Right renal cortex interstitium (tissue), 3 donors: ENCODE measurements at regions not wholly inside any gene's neighbourhood (a gene's known extent, or its start where the extent isn't known, plus 50 kb on each side); places are given as distances from the start of the nearest gene placed in this dataset.

Experiments
- DNase-seq, 3 donors: peaks; one replicate each; pipeline ENCODE4 v3.0.0-alpha.2; 2013; ENCODE audit warnings: low read depth in 3 of 3, low spot score in 2 of 3

GRCh38 chr10:83037653-83038052, 1101.7 kb upstream of the GHITM start:
- no peak for DNase-seq

DNA sequence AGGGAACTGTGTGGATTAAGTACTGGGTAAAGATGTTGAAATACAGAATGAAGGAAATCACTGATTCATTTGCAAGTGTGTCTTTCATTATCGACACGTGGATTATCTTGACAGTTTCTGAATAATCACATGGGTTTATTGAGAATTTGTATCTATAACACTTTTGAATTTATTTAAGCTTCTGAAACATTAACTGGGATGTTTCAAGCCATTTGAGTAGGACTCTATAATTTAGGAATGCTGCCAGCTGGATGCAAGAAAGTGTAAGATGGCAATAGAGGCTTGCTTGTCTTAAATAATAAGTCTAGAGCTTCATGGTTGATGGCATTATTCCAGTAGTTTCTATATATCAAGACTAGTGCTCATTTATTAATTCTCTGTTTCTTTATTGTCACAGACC, 1100.7 kb upstream of the GHITM start:
- DNase-seq = no peak

- DNase-seq = no peak
Measured at GRCh38 chr10:83045731-83046130, 1093.6 kb upstream of the GHITM start.

DNA sequence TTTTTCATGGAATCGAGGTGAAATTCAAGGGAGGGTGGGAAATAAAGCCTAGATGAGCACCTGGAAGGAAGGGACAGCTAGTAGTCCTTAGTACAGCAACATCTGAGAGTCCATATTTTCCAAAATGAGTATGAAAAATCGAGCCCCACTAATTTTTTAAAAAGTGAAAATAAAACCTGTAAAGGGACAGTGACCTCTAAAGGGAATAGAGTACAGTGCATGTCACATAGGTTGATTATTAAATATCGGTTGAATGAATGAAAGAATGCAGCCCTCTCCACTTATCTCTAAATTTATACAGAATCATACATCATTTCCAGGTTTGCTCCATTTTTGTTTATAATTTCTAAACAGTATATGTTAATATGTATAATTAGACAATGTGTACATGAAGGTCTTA, 1088.5 kb upstream of the GHITM start:
- no peak for DNase-seq

DNA sequence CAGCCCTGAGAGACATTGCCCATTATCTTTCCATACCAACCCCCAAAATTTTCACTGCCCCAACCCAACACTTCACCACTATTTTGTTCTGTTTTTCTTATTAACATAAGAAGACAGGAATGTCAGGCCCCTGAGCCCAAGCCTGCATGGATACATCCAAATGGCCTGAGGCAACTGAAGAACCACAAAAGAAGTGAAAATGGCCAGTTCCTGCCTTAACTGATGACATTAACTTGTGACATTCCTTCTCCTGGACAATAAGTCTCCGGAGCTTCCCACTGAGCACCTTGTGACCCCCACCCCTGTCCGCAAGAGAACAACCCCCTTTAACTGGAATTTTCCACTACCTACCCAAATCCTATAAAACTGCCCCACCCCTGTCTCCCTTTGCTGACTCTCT, 1076.4 kb upstream of the GHITM start:
- no peak for DNase-seq

DNA sequence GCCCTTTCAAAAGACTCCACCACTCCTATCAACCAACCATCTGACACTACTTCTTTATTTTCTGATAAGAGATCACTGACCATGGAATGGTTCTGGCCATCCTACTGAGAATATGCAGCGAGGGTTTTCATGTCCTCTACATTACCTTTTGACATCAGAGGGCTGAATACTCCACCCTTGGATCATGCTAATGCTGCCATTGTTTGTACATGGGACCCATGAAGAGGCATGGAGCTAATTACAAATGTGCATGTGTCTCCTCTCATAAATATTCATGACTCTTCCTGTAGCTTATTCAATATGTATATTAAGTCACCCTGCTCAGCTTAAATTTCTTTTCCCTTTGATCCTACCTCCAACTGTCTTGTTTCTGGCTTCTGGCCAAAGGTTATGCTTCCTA, 1065.8 kb upstream of the GHITM start:
- no peak for DNase-seq

GRCh38 chr10:83075016-83075814, 1064.1 kb upstream of the GHITM start:
- peak; percentile 51 to 60 (median 55) for DNase-seq

DNA sequence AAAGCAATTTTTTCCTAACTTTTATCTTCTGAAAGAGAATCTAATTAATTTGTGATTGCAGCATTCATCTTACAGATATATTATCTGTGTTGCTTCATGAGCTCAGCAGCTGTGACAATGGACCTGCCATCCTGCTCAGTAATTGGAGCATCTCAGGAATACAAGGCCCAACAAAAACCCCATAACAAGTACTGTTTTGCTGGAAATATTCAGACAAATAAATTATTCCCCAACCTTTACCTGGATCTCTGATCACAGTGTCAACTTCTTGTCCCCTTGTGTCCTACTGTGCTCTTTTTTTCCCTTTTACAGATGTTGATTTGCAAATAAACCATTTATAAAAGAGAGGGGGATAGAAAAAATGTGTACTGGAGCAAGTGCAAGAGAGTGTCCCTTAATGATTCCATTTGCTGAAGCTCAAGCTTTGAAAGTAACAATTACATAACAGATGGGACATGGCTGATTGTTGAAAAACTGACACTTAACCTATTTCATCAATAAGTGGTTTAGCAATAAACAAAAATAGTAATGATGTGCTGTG, 1063.4 kb upstream of the GHITM start:
- peak in 1 of 3 donors; percentile 2 for DNase-seq

- no peak for DNase-seq
Measured at GRCh38 chr10:83076443-83076842, 1062.9 kb upstream of the GHITM start.

- no peak for DNase-seq
Measured at GRCh38 chr10:83078160-83078559, 1061.1 kb upstream of the GHITM start.

- no peak for DNase-seq
Measured at GRCh38 chr10:83078645-83079044, 1060.7 kb upstream of the GHITM start.

DNA sequence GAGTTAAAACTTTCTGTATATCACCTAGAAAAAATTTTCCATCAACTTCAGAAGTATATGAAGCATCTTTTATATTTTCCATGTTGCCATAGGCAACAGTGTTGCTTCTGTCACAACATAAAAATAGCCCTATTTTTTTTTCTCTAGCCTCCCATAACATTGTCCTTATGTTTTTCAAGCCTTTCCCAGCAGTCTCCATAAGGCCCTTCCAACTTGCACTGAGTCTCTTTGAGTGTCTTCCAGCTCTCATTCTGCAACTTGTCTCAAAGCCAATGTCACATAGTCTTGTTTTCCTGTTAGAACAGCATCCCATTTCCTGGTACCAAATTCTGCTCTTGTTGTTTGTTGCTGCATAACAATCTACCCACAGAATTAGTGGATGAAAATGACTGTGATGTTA, 1055.5 kb upstream of the GHITM start:
- DNase-seq = no peak

GRCh38 chr10:83089335-83089734, 1050.0 kb upstream of the GHITM start:
- no peak for DNase-seq

- DNase-seq = no peak
Measured at GRCh38 chr10:83104616-83105015, 1034.7 kb upstream of the GHITM start.

DNA sequence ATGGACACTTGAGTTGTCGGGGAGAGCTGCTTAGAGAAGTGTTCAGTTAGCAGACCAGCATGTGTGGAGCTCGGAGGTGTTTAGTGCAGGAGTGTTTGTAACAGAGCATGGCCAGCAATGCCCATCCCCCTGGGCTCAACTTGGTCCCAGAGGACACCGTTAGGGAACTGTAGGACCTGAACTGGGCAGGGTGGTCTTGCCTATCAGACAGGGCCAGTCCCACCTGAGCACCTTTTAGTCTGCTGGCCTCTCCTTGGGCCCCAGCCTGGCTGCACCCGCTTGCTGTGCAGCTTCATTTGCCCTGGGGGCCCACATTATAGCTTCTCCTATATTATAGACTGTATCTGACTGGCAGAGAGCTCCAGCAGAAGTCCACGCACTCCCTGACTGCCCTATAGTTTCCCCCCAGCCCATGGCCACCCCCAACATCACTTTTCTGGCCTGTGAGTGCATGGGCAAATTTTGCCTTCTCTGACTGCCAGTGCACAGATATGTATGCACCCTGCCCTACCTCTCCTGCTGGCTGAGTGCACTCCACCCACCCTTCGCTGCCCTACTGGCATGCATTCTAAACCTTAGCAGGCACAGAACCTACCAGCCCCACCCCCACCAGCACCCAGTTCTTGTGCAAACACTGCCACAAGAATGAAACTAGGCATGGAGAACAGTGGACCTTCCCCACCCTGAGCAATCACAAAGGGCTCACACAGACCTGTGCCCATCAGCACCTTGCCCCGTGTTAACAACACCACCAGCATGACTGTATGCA, 1030.6 kb upstream of the GHITM start:
- DNase-seq = no peak

- no peak for DNase-seq
Measured at GRCh38 chr10:83119346-83119745, 1020.0 kb upstream of the GHITM start.

GRCh38 chr10:83122336-83122735, 1017.0 kb upstream of the GHITM start:
- no peak for DNase-seq

DNA sequence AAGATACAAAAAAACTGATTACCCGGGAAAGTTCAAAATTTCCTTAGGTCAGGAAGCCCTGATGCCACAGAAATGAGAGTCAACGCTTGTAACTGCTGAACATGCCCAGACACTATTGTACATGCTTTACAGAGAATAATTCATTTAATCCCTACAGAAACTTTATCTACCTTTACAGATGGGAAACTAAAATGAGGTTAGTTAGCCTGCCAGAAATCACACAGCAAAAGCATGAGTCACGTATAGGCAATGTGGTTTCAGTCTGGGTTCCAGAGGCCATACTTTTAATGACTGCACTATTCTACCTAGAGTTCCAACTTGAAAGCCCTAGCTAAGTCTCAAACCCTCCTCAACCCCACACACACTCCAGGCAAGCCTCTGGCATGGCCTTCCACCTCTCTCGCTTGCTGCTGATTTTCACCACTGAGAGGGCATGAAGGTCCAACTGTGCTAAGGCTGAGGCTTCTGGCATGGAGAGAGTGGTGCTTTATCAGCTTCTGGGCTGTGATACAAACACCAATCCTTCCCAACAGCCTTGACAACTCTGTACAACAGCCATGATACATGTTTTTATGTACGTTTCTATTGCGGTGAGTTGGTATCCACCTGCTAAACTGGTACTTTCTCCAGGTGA, 1011.2 kb upstream of the GHITM start:
- no peak for DNase-seq

- no peak for DNase-seq
Measured at GRCh38 chr10:83140811-83141210, 998.5 kb upstream of the GHITM start.

GRCh38 chr10:83142074-83142563, 997.2 kb upstream of the GHITM start:
- DNase-seq = no peak

GRCh38 chr10:83144461-83144860, 994.8 kb upstream of the GHITM start:
- DNase-seq = no peak
